ENCODE measurements at regions not wholly inside any gene's neighbourhood (a gene's known extent, or its start where the extent isn't known, plus 50 kb on each side); places are given as distances from the start of the nearest gene placed in this dataset.
"Not testable (repeated sequence)": the region's sequence is repeated elsewhere in the genome, so short reads cannot be mapped to it uniquely, and the experiment has no call there.

GRCh38 chr20:48215536-48215935 lies 430.3 kb upstream of the SULF2 start:
- DNase-seq: no peak

GRCh38 chr20:48214601-48215000 lies 429.3 kb upstream of the SULF2 start:
- DNase-seq: no peak

- not testable (repeated sequence) for DNase-seq
Observed at GRCh38 chr20:48213635-48214034, 428.4 kb upstream of the SULF2 start.

GRCh38 chr20:48212806-48213509 lies 427.7 kb upstream of the SULF2 start:
- no peak for DNase-seq

GRCh38 chr20:48211847-48212246 lies 426.6 kb upstream of the SULF2 start:
- DNase-seq: no peak

- no peak for DNase-seq
Observed at GRCh38 chr20:48211238-48211637, 426.0 kb upstream of the SULF2 start.

- DNase-seq: no peak
Observed at GRCh38 chr20:48210111-48211027, 425.1 kb upstream of the SULF2 start.

GRCh38 chr20:48209102-48209501 lies 423.8 kb upstream of the SULF2 start:
- DNase-seq: no peak

- no peak for DNase-seq
Observed at GRCh38 chr20:48208176-48208575, 422.9 kb upstream of the SULF2 start.

- DNase-seq: no peak
Observed at GRCh38 chr20:48207505-48207904, 422.2 kb upstream of the SULF2 start.

GRCh38 chr20:48205786-48206185 lies 420.5 kb upstream of the SULF2 start:
- DNase-seq: no peak

GRCh38 chr20:48205281-48205782 lies 420.1 kb upstream of the SULF2 start:
- DNase-seq: no peak

GRCh38 chr20:48204499-48204898 lies 419.2 kb upstream of the SULF2 start:
- DNase-seq: no peak

GRCh38 chr20:48203252-48203651 lies 418.0 kb upstream of the SULF2 start:
- DNase-seq: no peak

GRCh38 chr20:48202334-48203113 lies 417.2 kb upstream of the SULF2 start:
- DNase-seq: no peak

- no peak for DNase-seq
Observed at GRCh38 chr20:48201885-48202284, 416.6 kb upstream of the SULF2 start.

GRCh38 chr20:48201188-48201587 lies 415.9 kb upstream of the SULF2 start:
- no peak for DNase-seq

- DNase-seq: no peak
Observed at GRCh38 chr20:48198929-48199451, 413.7 kb upstream of the SULF2 start.

- no peak for DNase-seq
Observed at GRCh38 chr20:48197066-48197465, 411.8 kb upstream of the SULF2 start.

GRCh38 chr20:48196486-48196885 lies 411.2 kb upstream of the SULF2 start:
- DNase-seq: no peak

GRCh38 chr20:48196001-48196400 lies 410.7 kb upstream of the SULF2 start:
- DNase-seq: no peak

GRCh38 chr20:48195121-48195870 lies 410.0 kb upstream of the SULF2 start:
- no peak for DNase-seq

Measured in KG1 (cell line).